AG04449 (cell line): ENCODE measurements at regions not wholly inside any gene's neighbourhood (a gene's known extent, or its start where the extent isn't known, plus 50 kb on each side); places are given as distances from the start of the nearest gene placed in this dataset.

ENCODE experiments used
- CTCF ChIA-PET: fragments of 350-600 bp; formaldehyde crosslinking; extraction: SDS; loops from one replicate; lab custom pipeline; 2021; ENCODE audit warnings: antibody characterized with exemption; lab: Yijun Ruan, JAX
- POLR2A ChIA-PET: fragments of 400-600, 350-600 bp; formaldehyde crosslinking; extraction: SDS; loops from one replicate; lab custom pipeline; 2020; ENCODE audit warnings: antibody characterized with exemption, inconsistent platforms; lab: Yijun Ruan, JAX
- DNase-seq: peaks from one replicate; pipeline ENCODE4 v3.0.0-alpha.2; 2010; ENCODE audit warnings: low read depth, low spot score
- H3K4me3 ChIP-seq: 2 replicates; pipeline ENCODE4 v1.5.1; 2011; ENCODE audit warnings: low read depth, mild to moderate bottlenecking, control low read depth, low read length
- CTCF ChIP-seq: IDR thresholded peaks from one replicate; pipeline ENCODE4 v1.5.1; 2011; ENCODE audit warnings: mild to moderate bottlenecking, moderate library complexity, low read length, control low read depth, inconsistent platforms; ENCODE audit not compliant: insufficient read depth; ENCODE audit errors: missing control alignments

DNA sequence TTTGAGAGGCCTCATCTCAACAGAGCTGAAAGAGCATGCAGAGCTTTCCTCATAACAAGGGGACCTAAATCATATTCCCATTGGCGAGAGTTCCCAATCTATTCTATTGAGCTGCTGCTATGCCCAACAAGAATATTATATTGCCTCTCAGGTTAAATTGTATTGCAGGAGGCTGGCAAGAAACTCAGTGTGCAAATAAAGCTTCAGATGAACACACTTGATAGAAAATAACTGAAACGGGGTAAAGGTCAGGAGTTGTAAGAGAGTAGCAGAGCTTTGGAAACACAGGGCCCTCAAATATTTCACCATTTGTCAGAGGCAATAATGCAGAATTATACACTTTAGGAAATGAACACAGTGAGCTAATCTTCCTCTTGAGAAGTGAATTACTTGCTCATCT lies 364.3 kb upstream of the SPTLC3 start:
- DNase-seq: no peak
- POLR2A ChIA-PET: no interaction called here
- CTCF ChIA-PET: no interaction called here
- no peak overlapping the region for H3K4me3 ChIP-seq
- TF ChIP-seq CTCF: no peak

DNA sequence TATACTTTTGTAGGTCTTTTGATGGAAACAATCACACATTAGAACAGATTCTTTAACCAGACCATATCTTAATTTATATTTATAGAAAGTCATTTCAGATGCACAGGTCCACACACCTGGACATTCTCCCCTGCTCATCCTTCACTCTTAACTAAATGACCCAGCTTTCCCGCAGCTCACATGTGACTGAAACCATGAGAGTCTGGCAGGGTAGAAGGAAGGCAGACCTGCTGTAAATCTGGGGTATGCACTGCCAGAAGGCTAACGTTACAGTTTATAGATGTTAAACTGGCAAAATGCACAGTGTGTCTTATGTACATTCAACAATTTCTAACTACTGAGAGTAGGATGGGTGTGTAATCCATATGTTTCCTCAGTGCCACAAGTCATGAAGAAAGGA lies 359.5 kb upstream of the SPTLC3 start:
- no peak for TF ChIP-seq CTCF
- DNase-seq: no peak
- no peak overlapping the region for H3K4me3 ChIP-seq
- ChIA-PET CTCF (no interaction called here), POLR2A (no interaction called here)

- no peak overlapping the region for H3K4me3 ChIP-seq
- TF ChIP-seq CTCF: no peak
- DNase-seq: no peak
- ChIA-PET POLR2A (no interaction called here), CTCF (no interaction called here)
Observed at GRCh38 chr20:12653642-12654041, 355.1 kb upstream of the SPTLC3 start.

DNA sequence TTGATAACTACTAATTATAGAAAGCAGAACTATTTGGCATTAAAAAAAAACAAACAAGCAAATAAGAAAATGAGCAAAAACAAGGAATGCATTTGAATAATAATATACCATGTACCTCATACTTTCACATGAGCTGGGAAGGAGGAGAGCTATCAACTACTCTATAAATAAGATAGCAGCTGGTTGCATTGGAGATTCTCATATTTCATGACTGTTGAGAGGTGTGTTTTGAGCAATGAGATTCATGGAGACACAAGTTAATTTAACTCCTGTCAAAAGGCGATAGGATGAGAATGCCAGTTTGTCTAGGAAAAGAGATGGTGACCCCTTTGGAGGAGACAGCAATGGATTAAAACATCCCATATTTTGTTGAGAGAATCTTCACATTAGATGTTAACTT lies 348.8 kb upstream of the SPTLC3 start:
- CTCF ChIA-PET: no interaction called here
- POLR2A ChIA-PET: no interaction called here
- no peak overlapping the region for H3K4me3 ChIP-seq
- no peak for DNase-seq
- TF ChIP-seq CTCF: no peak

DNA sequence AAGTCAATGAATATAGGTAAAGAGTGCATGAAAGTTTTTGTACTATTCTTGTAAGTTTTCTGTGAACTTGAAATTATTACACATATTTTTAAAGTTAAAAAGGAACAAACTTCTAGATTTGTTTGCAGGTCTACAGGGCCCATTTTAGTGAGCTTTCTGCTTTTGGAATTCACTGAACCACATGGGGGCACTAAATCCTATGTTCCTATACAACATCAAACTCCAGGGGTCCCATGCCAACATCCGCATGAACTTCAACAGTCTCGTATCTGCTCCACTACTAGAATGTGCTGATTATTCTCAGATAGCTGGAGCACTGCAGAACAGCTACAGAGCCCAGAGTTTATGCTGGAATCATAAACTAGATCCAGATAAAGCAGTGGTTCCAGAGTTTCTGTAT lies 347.9 kb upstream of the SPTLC3 start:
- DNase-seq: no peak
- ChIA-PET CTCF (no interaction called here), POLR2A (no interaction called here)
- H3K4me3 ChIP-seq: no peak overlapping the region
- TF ChIP-seq CTCF: no peak

GRCh38 chr20:12670301-12670700 lies 338.5 kb upstream of the SPTLC3 start:
- no peak overlapping the region for H3K4me3 ChIP-seq
- ChIA-PET CTCF (no interaction called here), POLR2A (no interaction called here)
- DNase-seq: no peak
- TF ChIP-seq CTCF: no peak

DNA sequence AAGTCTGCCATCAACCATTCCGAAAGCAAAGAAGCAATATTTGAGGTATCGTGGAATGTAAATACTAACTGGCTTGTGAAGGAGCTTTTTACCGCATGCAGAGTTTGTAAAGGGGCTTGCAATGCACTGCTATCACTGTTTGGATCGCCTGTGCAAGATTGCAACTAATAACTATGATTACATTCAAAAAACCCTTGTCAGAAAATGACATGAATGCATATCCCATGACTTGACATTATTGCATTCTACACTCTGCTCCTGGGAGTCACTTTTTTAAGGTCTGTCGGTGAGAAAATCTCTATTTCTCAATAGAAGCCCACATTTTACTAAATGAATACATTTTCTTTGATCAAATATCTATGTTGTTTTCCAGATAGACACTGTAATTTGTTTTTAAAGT lies 335.4 kb upstream of the SPTLC3 start:
- no peak for DNase-seq
- no peak for TF ChIP-seq CTCF
- POLR2A ChIA-PET: no interaction called here
- no peak overlapping the region for H3K4me3 ChIP-seq
- CTCF ChIA-PET: no interaction called here
